Endothelial cell of umbilical vein (primary cell): ENCODE measurements at regions not wholly inside any gene's neighbourhood (a gene's known extent, or its start where the extent isn't known, plus 50 kb on each side); places are given as distances from the start of the nearest gene placed in this dataset.

Source experiments
- BruUV-seq: library from RNA; stranded (reverse); fragments of 400-500 nt; replicated peaks from 2 replicates; lab custom pipeline; 2021; lab: Mats Ljungman, UMichigan
- CTCF ChIA-PET: fragments of 300-600, 350-600 bp; sonication (Branson Sonifier 250); formaldehyde crosslinking; loops from one replicate; lab custom pipeline; 2021; ENCODE audit warnings: antibody characterized with exemption, inconsistent platforms; lab: Charles Lee
- POLR2A ChIA-PET: fragments of 300-600, 350-600 bp; sonication (Branson Sonifier 250); formaldehyde crosslinking; loops from one replicate; lab custom pipeline; 2021; ENCODE audit warnings: antibody characterized with exemption, inconsistent platforms; lab: Charles Lee
- DNase-seq: peaks from one replicate; pipeline ENCODE4 v3.0.0-alpha.2; 2011; ENCODE audit warnings: low read depth, low spot score
- FAIRE-seq: peaks from 2 replicates; lab custom pipeline; 2011; peaks lifted over from hg19 to GRCh38; lab: Jason Lieb, UNC
- H2AFZ ChIP-seq: 2 replicates; pipeline ENCODE4 v1.6.0; 2012; ENCODE audit warnings: low read depth, low read length, control low read depth, inconsistent platforms
- H3K27ac ChIP-seq: 2 replicates; pipeline ENCODE4 v1.5.1; 2011; ENCODE audit warnings: low read depth, mild to moderate bottlenecking, control low read depth, low read length, moderate library complexity; ENCODE audit not compliant: insufficient read depth
- H3K27me3 ChIP-seq, 2 experiments: 2 replicates each; pipeline versions ENCODE4 v1.6.0 to v1.6.1; 2011; ENCODE audit warnings: low read length in 2 of 2, mixed read lengths in 1 of 2; ENCODE audit not compliant: control insufficient read depth in 2 of 2, insufficient read depth in 2 of 2
- H3K36me3 ChIP-seq, 2 experiments: 2 replicates in 1 of 2; 3 replicates in 1 of 2; pipeline ENCODE4 v1.5.1; 2011; ENCODE audit warnings: low read length in 2 of 2, mild to moderate bottlenecking in 1 of 2, moderate library complexity in 1 of 2; ENCODE audit not compliant: control insufficient read depth in 2 of 2, insufficient read depth in 2 of 2; ENCODE audit errors: extremely low read depth in 1 of 2
- H3K4me1 ChIP-seq: 3 replicates; pipeline ENCODE4 v1.5.1; 2011; ENCODE audit warnings: mild to moderate bottlenecking, low read length; ENCODE audit not compliant: control insufficient read depth, insufficient read depth; ENCODE audit errors: extremely low read depth
- H3K4me2 ChIP-seq: 2 replicates; pipeline ENCODE4 v1.6.1; 2011; ENCODE audit warnings: low read length, control low read depth, mixed read lengths; ENCODE audit not compliant: insufficient read depth
- H3K4me3 ChIP-seq, 3 experiments: fragments of 200-600 bp in 1 of 3; sonication (generic), shearing (Covaris generic) in 1 of 3; replicated peaks in 1 of 3; 2 replicates each; pipeline ENCODE4 v1.5.1; 2011 to 2016; ENCODE audit warnings: control low read depth in 3 of 3, low read length in 3 of 3, mild to moderate bottlenecking in 2 of 3, inconsistent platforms in 1 of 3, low read depth in 1 of 3, moderate library complexity in 1 of 3; ENCODE audit not compliant: insufficient read depth in 1 of 3
- H3K79me2 ChIP-seq: 2 replicates; pipeline ENCODE4 v1.6.0; 2012; ENCODE audit warnings: low read length, inconsistent platforms; ENCODE audit not compliant: control insufficient read depth, insufficient read depth
- H3K9ac ChIP-seq: replicated peaks from 2 replicates; pipeline ENCODE3; 2011; ENCODE audit warnings: low read length, control low read depth; ENCODE audit not compliant: insufficient read depth; ENCODE audit errors: extremely low read depth
- H3K9me1 ChIP-seq: replicated peaks from 3 replicates; pipeline ENCODE4 v1.6.0; 2011; ENCODE audit warnings: mild to moderate bottlenecking, low read length; ENCODE audit not compliant: control insufficient read depth, insufficient read depth; ENCODE audit errors: extremely low read depth
- H3K9me3 ChIP-seq: replicated peaks from 2 replicates; pipeline ENCODE4 v1.5.1; 2012; ENCODE audit warnings: low read length, inconsistent platforms; ENCODE audit not compliant: control insufficient read depth, insufficient read depth
- H4K20me1 ChIP-seq: replicated peaks from 2 replicates; pipeline ENCODE3; 2011; ENCODE audit warnings: mild to moderate bottlenecking, low read length; ENCODE audit not compliant: control insufficient read depth, insufficient read depth; ENCODE audit errors: extremely low read depth
- EZH2 ChIP-seq: IDR thresholded peaks from 2 replicates; pipeline ENCODE4 v1.6.1; 2012; ENCODE audit warnings: borderline replicate concordance, low read depth, mild to moderate bottlenecking, moderate library complexity, low read length, inconsistent platforms; ENCODE audit not compliant: severe bottlenecking
- FOS ChIP-seq: IDR thresholded peaks from 2 replicates; pipeline ENCODE4 v1.6.1; 2011; ENCODE audit warnings: mild to moderate bottlenecking, low read length, moderate library complexity, borderline replicate concordance; ENCODE audit not compliant: insufficient read depth
- GATA2 ChIP-seq: IDR thresholded peaks from 2 replicates; pipeline ENCODE4 v1.7.0; 2011; ENCODE audit warnings: low read depth, mild to moderate bottlenecking, moderate library complexity, mixed read lengths, low read length; ENCODE audit not compliant: insufficient read length, insufficient read depth
- JUN ChIP-seq: IDR thresholded peaks from 2 replicates; pipeline ENCODE4 v1.6.1; 2011; ENCODE audit warnings: borderline replicate concordance, low read depth; ENCODE audit not compliant: insufficient read length, insufficient read depth
- MYC ChIP-seq: IDR thresholded peaks from one replicate; pipeline ENCODE4 v1.6.1; 2011; ENCODE audit warnings: mild to moderate bottlenecking, low read depth, low read length
- POLR2A ChIP-seq: IDR thresholded peaks from 2 replicates; pipeline ENCODE4 v1.6.1; 2012; ENCODE audit warnings: low read depth, mild to moderate bottlenecking, control low read depth, low read length
- POLR2AphosphoS5 ChIP-seq: IDR thresholded peaks from 2 replicates; pipeline ENCODE4 v1.6.1; 2012; ENCODE audit warnings: low read depth, mild to moderate bottlenecking, control low read depth, low read length, moderate library complexity; ENCODE audit not compliant: insufficient read depth
- dilution Hi-C: fragments of 300-500 bp; cut with MboI; formaldehyde crosslinking; loops from one replicate; pipeline ENCODE4 v1.15.0; 2019; ENCODE audit warnings: low sequenced_read_pairs; ENCODE audit not compliant: extremely low pct_ligation_motif_present
- intact Hi-C: fragments of 100-400 bp; cut with micrococcal nuclease; formaldehyde crosslinking; loops from one replicate; pipeline ENCODE4 v1.10.0; 2022
- TF ChIP-seq, protein P1 (sequence below): IDR thresholded peaks from 2 replicates; pipeline ENCODE4 v1.6.1; 2011; ENCODE audit not compliant: insufficient read depth, insufficient read length
- TF ChIP-seq, protein P2 (sequence below), 2 donors: IDR thresholded peaks; 1 replicate in 1 of 2; 2 replicates in 1 of 2; pipeline ENCODE4 v1.5.1; 2011; ENCODE audit warnings: low read length in 2 of 2, mild to moderate bottlenecking in 2 of 2, moderate library complexity in 2 of 2, control low read depth in 1 of 2, inconsistent platforms in 1 of 2, low read depth in 1 of 2; ENCODE audit not compliant: insufficient read depth in 1 of 2; ENCODE audit errors: extremely low read depth in 1 of 2

GRCh38 chr6:92942549-92942948 lies 476.8 kb downstream of the EPHA7 start:
- Histone ChIP-seq H3K27ac (no peak overlapping the region), H3K4me1 (no peaks in the 10 kb centered on the region), H3K36me3 (no peaks in the 10 kb centered on the region), H4K20me1 (no peaks in the 10 kb centered on the region), H2AFZ (no peak overlapping the region), H3K4me3 (no peak overlapping the region), H3K4me2 (no peak overlapping the region), H3K9ac (no peak overlapping the region), H3K9me1 (no peaks in the 10 kb centered on the region), H3K9me3 (no peaks in the 10 kb centered on the region), H3K79me2 (no peaks in the 10 kb centered on the region), H3K27me3 (no peaks in the 10 kb centered on the region)
- intact Hi-C loops (no loop called here), dilution Hi-C loops (no loop called here)
- no peak for FAIRE-seq
- no peak for TF ChIP-seq JUN
- no peak for TF ChIP-seq POLR2A
- no peak for DNase-seq
- POLR2A ChIA-PET, result no interaction called here
- CTCF ChIA-PET, result no interaction called here
- no TSS peak for BruUV-seq

- dilution Hi-C loops, result no loop called here
- Histone ChIP-seq H4K20me1 (no peaks in the 10 kb centered on the region), H3K79me2 (no peaks in the 10 kb centered on the region), H3K9ac (no peak overlapping the region), H3K27ac (no peak overlapping the region), H3K27me3 (no peaks in the 10 kb centered on the region), H3K4me2 (no peak overlapping the region), H3K9me3 (no peaks in the 10 kb centered on the region), H3K4me3 (no peak overlapping the region), H2AFZ (no peak overlapping the region), H3K36me3 (no peaks in the 10 kb centered on the region), H3K4me1 (no peaks in the 10 kb centered on the region), H3K9me1 (no peaks in the 10 kb centered on the region)
- ChIA-PET POLR2A (no interaction called here), CTCF (no interaction called here)
- TF ChIP-seq JUN (no peak), EZH2 (no peak), POLR2AphosphoS5 (no peak), POLR2A (no peak), FOS (no peak), GATA2 (no peak), MYC (no peak)
- TF ChIP-seq, protein P1, sequence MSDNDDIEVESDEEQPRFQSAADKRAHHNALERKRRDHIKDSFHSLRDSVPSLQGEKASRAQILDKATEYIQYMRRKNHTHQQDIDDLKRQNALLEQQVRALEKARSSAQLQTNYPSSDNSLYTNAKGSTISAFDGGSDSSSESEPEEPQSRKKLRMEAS, result no peak
- TF ChIP-seq, protein P2, sequence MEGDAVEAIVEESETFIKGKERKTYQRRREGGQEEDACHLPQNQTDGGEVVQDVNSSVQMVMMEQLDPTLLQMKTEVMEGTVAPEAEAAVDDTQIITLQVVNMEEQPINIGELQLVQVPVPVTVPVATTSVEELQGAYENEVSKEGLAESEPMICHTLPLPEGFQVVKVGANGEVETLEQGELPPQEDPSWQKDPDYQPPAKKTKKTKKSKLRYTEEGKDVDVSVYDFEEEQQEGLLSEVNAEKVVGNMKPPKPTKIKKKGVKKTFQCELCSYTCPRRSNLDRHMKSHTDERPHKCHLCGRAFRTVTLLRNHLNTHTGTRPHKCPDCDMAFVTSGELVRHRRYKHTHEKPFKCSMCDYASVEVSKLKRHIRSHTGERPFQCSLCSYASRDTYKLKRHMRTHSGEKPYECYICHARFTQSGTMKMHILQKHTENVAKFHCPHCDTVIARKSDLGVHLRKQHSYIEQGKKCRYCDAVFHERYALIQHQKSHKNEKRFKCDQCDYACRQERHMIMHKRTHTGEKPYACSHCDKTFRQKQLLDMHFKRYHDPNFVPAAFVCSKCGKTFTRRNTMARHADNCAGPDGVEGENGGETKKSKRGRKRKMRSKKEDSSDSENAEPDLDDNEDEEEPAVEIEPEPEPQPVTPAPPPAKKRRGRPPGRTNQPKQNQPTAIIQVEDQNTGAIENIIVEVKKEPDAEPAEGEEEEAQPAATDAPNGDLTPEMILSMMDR (IDR thresholded peaks at IDR 0.05; ENCODE audit: extremely low read depth in 1 of 2, insufficient read depth in 1 of 2, low read depth in 1 of 2, low read length in 2 of 2), result no peak
- no TSS peak for BruUV-seq
- DNase-seq, result no peak
- intact Hi-C loops, result no loop called here
- FAIRE-seq, result no peak
These were observed 484.7 kb downstream of the EPHA7 start for GRCh38 chr6:92934625-92935024.
